ENCODE measurements at regions not wholly inside any gene's neighbourhood (a gene's known extent, or its start where the extent isn't known, plus 50 kb on each side); places are given as distances from the start of the nearest gene placed in this dataset.

GRCh38 chr18:44089732-44090131 lies 591.0 kb upstream of the SETBP1 start:
- TF ChIP-seq TAF1 (IDR thresholded peaks at IDR 0.05; ENCODE audit: borderline replicate concordance, insufficient read depth, low read length): no peak
- no peak for TF ChIP-seq SIN3A (IDR thresholded peaks at IDR 0.05; ENCODE audit: borderline replicate concordance, insufficient read depth, low read length)
- TF ChIP-seq POLR2AphosphoS5 (IDR thresholded peaks at IDR 0.05; ENCODE audit: low read depth, low read length): no peak
- no peak for TF ChIP-seq FOXP2 (optimal IDR thresholded peaks at IDR 0.05; ENCODE audit: borderline replicate concordance, extremely low read depth, extremely low read length, insufficient read depth)
- TF ChIP-seq REST (IDR thresholded peaks at IDR 0.05; ENCODE audit: insufficient read depth in 1 of 2, low read depth in 2 of 2, low read length in 2 of 2): no peak

GRCh38 chr18:44090453-44090852 lies 590.2 kb upstream of the SETBP1 start:
- TF ChIP-seq REST (IDR thresholded peaks at IDR 0.05; ENCODE audit: insufficient read depth in 1 of 2, low read depth in 2 of 2, low read length in 2 of 2): no peak
- TF ChIP-seq POLR2AphosphoS5 (IDR thresholded peaks at IDR 0.05; ENCODE audit: low read depth, low read length): no peak
- TF ChIP-seq TAF1 (IDR thresholded peaks at IDR 0.05; ENCODE audit: borderline replicate concordance, insufficient read depth, low read length): no peak
- TF ChIP-seq FOXP2 (optimal IDR thresholded peaks at IDR 0.05; ENCODE audit: borderline replicate concordance, extremely low read depth, extremely low read length, insufficient read depth): no peak
- no peak for TF ChIP-seq SIN3A (IDR thresholded peaks at IDR 0.05; ENCODE audit: borderline replicate concordance, insufficient read depth, low read length)

- no peak for TF ChIP-seq TAF1 (IDR thresholded peaks at IDR 0.05; ENCODE audit: borderline replicate concordance, insufficient read depth, low read length)
- TF ChIP-seq POLR2AphosphoS5 (IDR thresholded peaks at IDR 0.05; ENCODE audit: low read depth, low read length): no peak
- no peak for TF ChIP-seq FOXP2 (optimal IDR thresholded peaks at IDR 0.05; ENCODE audit: borderline replicate concordance, extremely low read depth, extremely low read length, insufficient read depth)
- no peak for TF ChIP-seq REST (IDR thresholded peaks at IDR 0.05; ENCODE audit: insufficient read depth in 1 of 2, low read depth in 2 of 2, low read length in 2 of 2)
- TF ChIP-seq SIN3A (IDR thresholded peaks at IDR 0.05; ENCODE audit: borderline replicate concordance, insufficient read depth, low read length): no peak
Measured at GRCh38 chr18:44093253-44093652, 587.4 kb upstream of the SETBP1 start.

- no peak for TF ChIP-seq POLR2AphosphoS5 (IDR thresholded peaks at IDR 0.05; ENCODE audit: low read depth, low read length)
Measured at GRCh38 chr18:44096016-44096415, 584.7 kb upstream of the SETBP1 start.

- TF ChIP-seq FOXP2 (optimal IDR thresholded peaks at IDR 0.05; ENCODE audit: borderline replicate concordance, extremely low read depth, extremely low read length, insufficient read depth) (no peak), SIN3A (IDR thresholded peaks at IDR 0.05; ENCODE audit: borderline replicate concordance, insufficient read depth, low read length) (no peak), TAF1 (IDR thresholded peaks at IDR 0.05; ENCODE audit: borderline replicate concordance, insufficient read depth, low read length) (no peak), REST (IDR thresholded peaks at IDR 0.05; ENCODE audit: insufficient read depth in 1 of 2, low read depth in 2 of 2, low read length in 2 of 2) (no peak), POLR2AphosphoS5 (IDR thresholded peaks at IDR 0.05; ENCODE audit: low read depth, low read length) (no peak)
Measured at GRCh38 chr18:44098551-44099098, 582.1 kb upstream of the SETBP1 start.

All from PFSK-1 (cell line).